GM23248 (cell line): ENCODE measurements at regions not wholly inside any gene's neighbourhood (a gene's known extent, or its start where the extent isn't known, plus 50 kb on each side); places are given as distances from the start of the nearest gene placed in this dataset.

Experiments used
- DNase-seq: peaks from one replicate; pipeline ENCODE4 v3.0.0-alpha.2; 2015
- H2AFZ ChIP-seq: fragments of 200-600 bp; sonication (generic); 2 replicates; pipeline ENCODE4 v1.6.1; 2016; ENCODE audit warnings: antibody characterized with exemption
- H3F3A ChIP-seq: fragments of 200-600 bp; sonication (generic); 2 replicates; pipeline ENCODE4 v1.6.1; 2016; ENCODE audit warnings: mild to moderate bottlenecking, antibody characterized with exemption, mixed run types; ENCODE audit not compliant: insufficient read depth
- H3K27ac ChIP-seq: fragments of 200-600 bp; sonication (generic); 2 replicates; pipeline ENCODE4 v1.5.1; 2016; ENCODE audit warnings: mild to moderate bottlenecking
- H3K27me3 ChIP-seq: fragments of 200-600 bp; sonication (generic); replicated peaks from 2 replicates; pipeline ENCODE4 v1.6.1; 2016; ENCODE audit warnings: mild to moderate bottlenecking; ENCODE audit not compliant: insufficient read depth
- H3K36me3 ChIP-seq: fragments of 200-600 bp; sonication (generic); 2 replicates; pipeline ENCODE4 v1.6.1; 2016; ENCODE audit warnings: low read depth, mild to moderate bottlenecking
- H3K4me1 ChIP-seq: fragments of 200-600 bp; sonication (generic); 2 replicates; pipeline ENCODE4 v1.6.1; 2016; ENCODE audit warnings: mild to moderate bottlenecking; ENCODE audit not compliant: insufficient read depth
- H3K4me2 ChIP-seq: fragments of 200-600 bp; sonication (generic); one replicate; pipeline ENCODE4 v1.6.1; 2016; ENCODE audit warnings: mild to moderate bottlenecking; ENCODE audit not compliant: unreplicated experiment
- H3K4me3 ChIP-seq: fragments of 200-600 bp; sonication (generic); 2 replicates; pipeline ENCODE4 v1.5.1; 2016; ENCODE audit warnings: mild to moderate bottlenecking
- H3K79me2 ChIP-seq: fragments of 200-600 bp; sonication (generic); 2 replicates; pipeline ENCODE4 v1.6.1; 2016; ENCODE audit warnings: mild to moderate bottlenecking; ENCODE audit not compliant: insufficient read depth
- H3K9ac ChIP-seq: fragments of 200-600 bp; sonication (generic); 2 replicates; pipeline ENCODE4 v1.6.1; 2016; ENCODE audit warnings: mild to moderate bottlenecking
- H3K9me2 ChIP-seq: fragments of 200-600 bp; sonication (generic); 2 replicates; pipeline ENCODE4 v1.6.1; 2016; ENCODE audit warnings: mixed run types, mild to moderate bottlenecking, moderate library complexity; ENCODE audit not compliant: insufficient read depth
- H3K9me3 ChIP-seq: fragments of 200-600 bp; sonication (generic); one replicate; pipeline ENCODE4 v1.6.1; 2017; ENCODE audit warnings: low read depth
- H4K20me1 ChIP-seq: fragments of 200-600 bp; sonication (generic); 2 replicates; pipeline ENCODE4 v1.6.0; 2016; ENCODE audit not compliant: insufficient read depth
- EZH2 ChIP-seq: fragments of 200-600 bp; sonication (generic); IDR thresholded peaks from 2 replicates; pipeline ENCODE4 v1.6.1; 2018; ENCODE audit warnings: antibody characterized with exemption, mild to moderate bottlenecking; ENCODE audit not compliant: insufficient read depth, poor library complexity, severe bottlenecking
- EZH2phosphoT487 ChIP-seq: fragments of 200-600 bp; sonication (generic); IDR thresholded peaks from 2 replicates; pipeline ENCODE4 v1.6.1; 2018; ENCODE audit warnings: antibody characterized with exemption, moderate library complexity, mild to moderate bottlenecking, low read depth; ENCODE audit not compliant: insufficient read depth
- WGBS, 2 experiments: methylation state at CpG; one replicate each; pipeline ENCODE4 v1.1.6; 2015 to 2017; ENCODE audit warnings: low lambda C conversion rate in 2 of 2, low coverage in 1 of 2; ENCODE audit errors: missing lambda C conversion rate in 2 of 2; 5-methylcytosine and 5-hydroxymethylcytosine counted together
- in situ Hi-C: fragments of 300-500 bp; cut with MboI; formaldehyde crosslinking; loops from 2 replicates; pipeline ENCODE4 v1.15.0; 2020

GRCh38 chr10:52442576-52442975 is 128.5 kb downstream of the DKK1 start:
- Histone ChIP-seq H3K27me3 (no peaks in the 10 kb centered on the region), H4K20me1 (no peaks in the 10 kb centered on the region), H3K9ac (peak overlapping the region; percentile 58), H3K9me2 (no peaks in the 10 kb centered on the region), H3K9me3 (no peaks in the 10 kb centered on the region), H3K36me3 (no peaks in the 10 kb centered on the region), H3K79me2 (no peaks in the 10 kb centered on the region), H2AFZ (no peak overlapping the region), H3K4me2 (peak overlapping the region; percentile 64), H3K27ac (peak overlapping the region; percentile 85), H3K4me3 (peak overlapping the region; percentile 40), H3K4me1 (peaks cover 31% of the 10 kb centered on the region), H3F3A (peaks cover 30% of the 10 kb centered on the region)
- no peak for TF ChIP-seq EZH2
- TF ChIP-seq EZH2phosphoT487: no peak
- in situ Hi-C loops: no loop called here
- peak; percentile 86 for DNase-seq

DNA sequence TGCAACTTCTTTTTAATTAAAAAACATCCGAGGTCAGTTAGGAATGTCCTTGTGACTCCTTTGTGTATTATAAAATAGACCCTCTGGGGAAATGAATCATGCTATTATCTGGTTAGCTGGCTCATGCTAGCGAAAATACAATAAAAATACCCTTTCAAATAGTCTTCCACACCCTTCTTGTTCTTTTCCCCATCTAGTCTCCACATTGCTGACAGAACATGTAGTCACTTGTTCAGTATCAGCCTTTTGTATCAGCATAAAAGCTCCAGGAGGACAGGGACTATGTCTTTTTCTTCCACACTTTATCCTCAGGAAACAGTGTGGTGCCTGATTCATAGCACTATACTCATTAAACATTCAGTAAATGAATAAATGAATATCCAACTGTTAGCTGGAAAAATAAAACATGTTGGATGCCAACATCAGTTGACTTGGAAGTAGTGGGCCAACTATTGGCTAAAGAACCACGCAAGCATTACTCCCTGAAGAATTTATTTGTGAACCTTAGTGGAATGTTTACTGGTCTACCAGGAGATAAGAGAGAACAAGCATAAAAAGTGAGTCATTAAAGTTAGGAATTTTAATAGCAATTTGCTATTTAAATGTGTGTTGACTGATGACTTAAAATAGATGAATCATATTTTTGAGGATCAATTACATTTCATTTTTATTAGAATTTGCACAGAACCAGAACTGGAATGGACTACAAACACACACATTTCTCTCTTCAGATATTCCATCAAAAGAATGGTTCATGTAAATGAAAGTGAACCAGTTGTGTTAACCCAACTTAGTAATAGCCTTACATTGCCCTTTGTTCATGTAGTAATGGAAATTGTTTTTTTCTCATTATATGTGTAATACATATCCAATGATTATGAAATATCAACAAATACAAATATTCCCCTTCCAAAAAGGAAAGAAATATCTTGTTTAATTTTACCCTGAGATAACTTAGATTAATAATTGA is 129.6 kb downstream of the DKK1 start:
- peak; percentile 86 for TF ChIP-seq EZH2phosphoT487
- TF ChIP-seq EZH2: no peak
- Histone ChIP-seq H2AFZ (no peak overlapping the region), H3K4me1 (peaks cover 40% of the 10 kb centered on the region), H3F3A (peaks cover 41% of the 10 kb centered on the region), H3K27me3 (no peaks in the 10 kb centered on the region), H3K9ac (peak overlapping the region; percentile 58), H3K4me2 (peak overlapping the region; percentile 64), H4K20me1 (no peaks in the 10 kb centered on the region), H3K4me3 (peak overlapping the region; percentile 40), H3K36me3 (no peaks in the 10 kb centered on the region), H3K79me2 (no peaks in the 10 kb centered on the region), H3K9me2 (no peaks in the 10 kb centered on the region), H3K9me3 (no peaks in the 10 kb centered on the region), H3K27ac (peak overlapping the region; percentile 85)
- 1% methylated on average over 3 of the region's 3 CpGs for WGBS, 2 experiments
- in situ Hi-C loops: no loop called here
- peak; percentile 88 for DNase-seq

GRCh38 chr10:52446391-52446790 is 132.3 kb downstream of the DKK1 start:
- Histone ChIP-seq H3K79me2 (no peaks in the 10 kb centered on the region), H3K9ac (no peak overlapping the region), H3K36me3 (no peaks in the 10 kb centered on the region), H3K4me3 (no peak overlapping the region), H3F3A (peaks cover 50% of the 10 kb centered on the region), H3K9me2 (no peaks in the 10 kb centered on the region), H3K4me2 (no peak overlapping the region), H3K27ac (no peak overlapping the region), H3K27me3 (no peaks in the 10 kb centered on the region), H2AFZ (0 out of 2 replicates have a peak overlapping the region, but pooled peaks have one; percentile 18), H4K20me1 (no peaks in the 10 kb centered on the region), H3K9me3 (no peaks in the 10 kb centered on the region), H3K4me1 (peaks cover 50% of the 10 kb centered on the region)
- 68 to 74% methylated on average over 5 of the region's 5 CpGs for WGBS, 2 experiments
- DNase-seq: no peak
- TF ChIP-seq EZH2 (no peak), EZH2phosphoT487 (no peak)
- in situ Hi-C loops: no loop called here

DNA sequence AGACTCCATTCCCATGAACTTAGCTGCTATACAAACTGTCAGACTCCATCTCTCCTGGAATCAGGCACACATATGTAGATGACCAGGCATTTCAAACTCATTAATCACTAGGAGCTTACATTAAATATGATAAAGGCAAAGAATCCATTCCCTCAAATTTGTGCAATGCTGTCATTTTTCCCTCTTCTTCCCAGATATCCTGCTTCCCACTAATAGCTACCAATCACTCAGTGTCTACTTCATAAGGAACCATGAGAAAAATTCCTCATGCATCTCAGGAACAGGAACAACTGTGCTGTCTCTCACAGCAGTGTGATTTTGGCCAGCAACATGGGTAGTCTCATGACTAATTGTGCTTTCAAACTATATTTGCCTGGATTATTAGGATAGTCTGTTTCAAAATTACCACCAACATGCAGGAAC is 133.9 kb downstream of the DKK1 start:
- Histone ChIP-seq H2AFZ (no peak overlapping the region), H3K9me3 (no peaks in the 10 kb centered on the region), H3K27me3 (no peaks in the 10 kb centered on the region), H3K4me2 (no peak overlapping the region), H4K20me1 (no peaks in the 10 kb centered on the region), H3F3A (peaks cover 52% of the 10 kb centered on the region), H3K4me1 (peaks cover 55% of the 10 kb centered on the region), H3K4me3 (no peak overlapping the region), H3K27ac (no peak overlapping the region), H3K36me3 (no peaks in the 10 kb centered on the region), H3K9me2 (no peaks in the 10 kb centered on the region), H3K79me2 (no peaks in the 10 kb centered on the region), H3K9ac (no peak overlapping the region)
- in situ Hi-C loops: no loop called here
- TF ChIP-seq EZH2phosphoT487 (no peak), EZH2 (no peak)
- peak; percentile 38 for DNase-seq
